Suprapubic skin (tissue), 4 donors: ENCODE measurements at regions not wholly inside any gene's neighbourhood (a gene's known extent, or its start where the extent isn't known, plus 50 kb on each side); places are given as distances from the start of the nearest gene placed in this dataset.

ENCODE experiments used
- CTCF ChIP-seq, 2 donors: fragments of 200-600 bp in 1 of 2; fragments of 450-650 bp in 1 of 2; sonication (generic) in 1 of 2; IDR thresholded peaks; one replicate each; pipeline ENCODE4 v1.5.1; 2016 to 2019; ENCODE audit warnings: antibody characterized with exemption in 2 of 2, mild to moderate bottlenecking in 1 of 2, moderate library complexity in 1 of 2
- POLR2A ChIP-seq, 2 donors: fragments of 450-650 bp; IDR thresholded peaks; one replicate each; pipeline ENCODE4 v1.6.1; 2017; ENCODE audit warnings: antibody characterized with exemption in 2 of 2, mild to moderate bottlenecking in 2 of 2, moderate library complexity in 2 of 2
- POLR2AphosphoS5 ChIP-seq, 3 donors: sonication (generic); formaldehyde crosslinking; IDR thresholded peaks; one replicate each; pipeline ENCODE4 v1.6.1; 2017; ENCODE audit warnings: antibody characterized with exemption in 3 of 3

DNA sequence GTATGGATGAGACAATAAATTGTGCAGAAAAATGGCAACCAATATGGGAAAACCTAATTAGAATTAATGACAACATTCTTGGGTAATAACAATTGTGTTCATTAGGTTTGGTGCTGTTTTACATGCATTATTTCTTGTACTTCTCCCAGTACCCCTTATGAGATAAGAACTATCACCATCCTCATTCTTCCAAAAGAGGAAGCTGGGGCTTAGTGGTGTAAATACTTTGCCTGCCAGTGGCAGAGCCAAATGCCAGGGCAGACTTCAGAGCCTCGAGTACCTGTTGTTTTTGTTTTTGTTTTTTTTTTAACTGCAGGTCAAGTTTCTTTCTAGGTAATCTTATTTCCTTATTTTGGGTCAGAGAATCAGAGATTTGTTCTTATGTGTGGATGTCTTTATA, 206.4 kb downstream of the RHOU start:
- no peak for TF ChIP-seq CTCF (IDR thresholded peaks at IDR 0.05)
- no peak for TF ChIP-seq POLR2AphosphoS5 (IDR thresholded peaks at IDR 0.05)
- no peak for TF ChIP-seq POLR2A (IDR thresholded peaks at IDR 0.05)
